ENCODE measurements at regions not wholly inside any gene's neighbourhood (a gene's known extent, or its start where the extent isn't known, plus 50 kb on each side); places are given as distances from the start of the nearest gene placed in this dataset.

DNA sequence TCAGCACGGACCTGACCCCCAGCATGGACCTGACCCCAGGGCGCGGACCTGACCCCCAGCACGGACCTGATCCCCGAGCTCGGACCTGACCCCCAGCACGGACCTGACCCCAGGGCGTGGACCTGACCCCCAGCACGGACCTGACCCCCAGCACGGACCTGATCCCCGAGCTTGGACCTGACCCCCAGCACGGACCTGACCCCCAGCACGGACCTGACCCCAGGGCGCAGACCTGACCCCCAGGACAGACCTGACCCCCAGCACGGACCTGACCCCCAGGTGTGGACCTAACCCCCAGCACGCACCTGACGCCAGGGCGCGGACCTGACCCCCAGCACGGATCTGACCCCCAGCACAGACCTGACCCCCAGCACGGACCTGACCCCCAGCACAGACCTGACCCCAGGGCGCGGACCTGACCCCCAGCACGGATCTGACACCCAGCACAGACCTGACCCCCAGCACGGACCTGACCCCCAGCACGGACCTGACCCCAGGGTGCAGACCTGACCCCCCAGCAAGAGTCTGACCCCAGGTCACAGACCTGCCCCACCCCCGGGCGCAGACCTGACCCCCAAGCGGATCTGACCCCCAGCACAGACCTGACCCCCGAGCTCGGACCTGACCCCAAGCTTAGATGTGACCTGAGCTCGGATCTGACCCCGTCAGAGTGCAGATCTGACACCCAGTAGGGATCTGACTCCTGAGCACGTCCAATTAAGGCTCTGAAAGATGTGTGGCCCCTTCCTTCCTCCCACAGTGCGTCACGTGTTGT, 98.7 kb downstream of the C16orf95 start:
- no peaks in the 10 kb centered on the region for H3K36me3 ChIP-seq (ENCODE audit: control insufficient read depth, insufficient read depth, low read length)

GRCh38 chr16:87219287-87219909, 97.8 kb downstream of the C16orf95 start:
- H2AFZ ChIP-seq: no peak overlapping the region
- H3K27me3 ChIP-seq (ENCODE audit: control insufficient read depth, insufficient read depth, low read length): no peaks in the 10 kb centered on the region
- H3K27ac ChIP-seq: no peak overlapping the region
- no peaks in the 10 kb centered on the region for H3K4me1 ChIP-seq
- no peaks in the 10 kb centered on the region for H3K36me3 ChIP-seq (ENCODE audit: control insufficient read depth, insufficient read depth, low read length)
- no peak overlapping the region for H3K9ac ChIP-seq
- no peak overlapping the region for H3K4me2 ChIP-seq (ENCODE audit: low read length)
- H3K79me2 ChIP-seq: no peaks in the 10 kb centered on the region
- no peak overlapping the region for H3K4me3 ChIP-seq (ENCODE audit: low read depth, low read length)
- H3K9me3 ChIP-seq (ENCODE audit: control insufficient read depth, low read length): no peaks in the 10 kb centered on the region
- TF ChIP-seq CTCF (IDR thresholded peaks at IDR 0.05): no peak

More for the DNA sequence above, 98.7 kb downstream of the C16orf95 start:
- Histone ChIP-seq H3K27ac (no peak overlapping the region), H3K9ac (no peak overlapping the region), H3K4me1 (no peaks in the 10 kb centered on the region), H3K79me2 (no peaks in the 10 kb centered on the region), H3K9me3 (ENCODE audit: control insufficient read depth, low read length) (no peaks in the 10 kb centered on the region), H3K27me3 (ENCODE audit: control insufficient read depth, insufficient read depth, low read length) (no peaks in the 10 kb centered on the region), H2AFZ (no peak overlapping the region), H3K4me3 (ENCODE audit: low read depth, low read length) (no peak overlapping the region), H3K4me2 (ENCODE audit: low read length) (no peak overlapping the region)
- TF ChIP-seq CTCF (IDR thresholded peaks at IDR 0.05): no peak

GRCh38 chr16:87221633-87222032, 95.6 kb downstream of the C16orf95 start:
- no peak overlapping the region for H3K27ac ChIP-seq
- no peaks in the 10 kb centered on the region for H3K9me3 ChIP-seq (ENCODE audit: control insufficient read depth, low read length)
- TF ChIP-seq CTCF (IDR thresholded peaks at IDR 0.05): no peak
- no peaks in the 10 kb centered on the region for H3K79me2 ChIP-seq
- H3K36me3 ChIP-seq (ENCODE audit: control insufficient read depth, insufficient read depth, low read length): no peaks in the 10 kb centered on the region
- no peak overlapping the region for H2AFZ ChIP-seq
- H3K4me1 ChIP-seq: no peaks in the 10 kb centered on the region
- H3K9ac ChIP-seq: no peak overlapping the region
- H3K4me2 ChIP-seq (ENCODE audit: low read length): no peak overlapping the region
- H3K4me3 ChIP-seq (ENCODE audit: low read depth, low read length): no peak overlapping the region
- H3K27me3 ChIP-seq (ENCODE audit: control insufficient read depth, insufficient read depth, low read length): no peaks in the 10 kb centered on the region

DNA sequence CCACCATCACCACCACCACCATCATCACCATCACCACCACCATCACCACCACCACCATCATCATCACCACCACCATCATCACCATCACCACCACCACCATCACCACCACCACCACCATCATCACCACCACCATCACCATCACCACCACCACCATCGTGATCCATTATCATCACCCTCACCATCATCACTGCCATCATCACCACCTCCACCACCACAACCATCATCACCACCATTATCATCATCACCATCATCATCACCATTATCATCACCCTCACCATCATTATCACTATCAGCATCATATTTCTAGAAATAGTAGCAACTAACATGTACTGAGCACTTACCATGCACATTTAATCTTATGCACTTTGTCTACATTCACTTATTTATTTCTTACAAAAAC, 94.9 kb downstream of the C16orf95 start:
- Histone ChIP-seq H3K4me2 (ENCODE audit: low read length) (no peak overlapping the region), H3K27me3 (ENCODE audit: control insufficient read depth, insufficient read depth, low read length) (no peaks in the 10 kb centered on the region), H3K36me3 (ENCODE audit: control insufficient read depth, insufficient read depth, low read length) (no peaks in the 10 kb centered on the region), H3K4me1 (no peaks in the 10 kb centered on the region), H3K9me3 (ENCODE audit: control insufficient read depth, low read length) (no peaks in the 10 kb centered on the region), H3K4me3 (ENCODE audit: low read depth, low read length) (no peak overlapping the region), H3K79me2 (no peaks in the 10 kb centered on the region), H3K27ac (no peak overlapping the region), H3K9ac (no peak overlapping the region), H2AFZ (no peak overlapping the region)
- no peak for TF ChIP-seq CTCF (IDR thresholded peaks at IDR 0.05)
